Right ventricle myocardium superior (tissue), 1 donor: ENCODE measurements at regions not wholly inside any gene's neighbourhood (a gene's known extent, or its start where the extent isn't known, plus 50 kb on each side); places are given as distances from the start of the nearest gene placed in this dataset.

ENCODE experiments used
- ATAC-seq: fragments of 200-7000 bp; cut with Tn5 transposase; one replicate; pipeline ENCODE4 v1.9.1; 2020; ENCODE audit warnings: mild to moderate bottlenecking; ENCODE audit not compliant: poor library complexity
- DNase-seq: peaks from one replicate; pipeline ENCODE4 v3.0.0-alpha.2; 2020
- intact Hi-C: fragments of 100-400 bp; cut with DNase I; formaldehyde crosslinking; loops from one replicate; pipeline ENCODE4 v1.11.2; 2022
- donor health status: DM: no; HTN: yes; CAD: no; lungs with severe emphysema.

- ATAC-seq (no peak), DNase-seq (no peak)
- intact Hi-C loops, result no loop called here
Measured at GRCh38 chr3:30233913-30234646, 372.3 kb upstream of the TGFBR2 start.

- DNase-seq (no peak), ATAC-seq (no peak)
- intact Hi-C loops, result no loop called here
Measured at GRCh38 chr3:30236011-30236410, 370.4 kb upstream of the TGFBR2 start.

- no peak for DNase-seq
- ATAC-seq, result no peak
- intact Hi-C loops, result no loop called here
Measured at GRCh38 chr3:30241721-30242120, 364.7 kb upstream of the TGFBR2 start.

- no peak for ATAC-seq
- intact Hi-C loops, result no loop called here
Measured at GRCh38 chr3:30245858-30246622, 360.4 kb upstream of the TGFBR2 start.

GRCh38 chr3:30248423-30248822, 358.0 kb upstream of the TGFBR2 start:
- ATAC-seq (no peak), DNase-seq (no peak)
- intact Hi-C loops, result no loop called here

More at GRCh38 chr3:30245858-30246622, 360.4 kb upstream of the TGFBR2 start:
- DNase-seq, result no peak

GRCh38 chr3:30252474-30252873, 353.9 kb upstream of the TGFBR2 start:
- intact Hi-C loops, result no loop called here
- no peak for DNase-seq
- ATAC-seq, result no peak

GRCh38 chr3:30253832-30254231, 352.6 kb upstream of the TGFBR2 start:
- intact Hi-C loops, result no loop called here
- ATAC-seq (no peak), DNase-seq (no peak)

GRCh38 chr3:30256474-30256873, 349.9 kb upstream of the TGFBR2 start:
- no peak for ATAC-seq
- intact Hi-C loops, result no loop called here
- DNase-seq, result no peak

- DNase-seq (no peak), ATAC-seq (no peak)
- intact Hi-C loops, result no loop called here
Measured at GRCh38 chr3:30258426-30259392, 347.7 kb upstream of the TGFBR2 start.

- ATAC-seq (no peak), DNase-seq (no peak)
- intact Hi-C loops, result no loop called here
Measured at GRCh38 chr3:30259730-30260129, 346.7 kb upstream of the TGFBR2 start.

GRCh38 chr3:30260762-30261161, 345.6 kb upstream of the TGFBR2 start:
- no peak for DNase-seq
- intact Hi-C loops, result no loop called here

GRCh38 chr3:30263238-30263924, 343.0 kb upstream of the TGFBR2 start:
- DNase-seq, result no peak
- no peak for ATAC-seq
- intact Hi-C loops, result no loop called here

More at GRCh38 chr3:30260762-30261161, 345.6 kb upstream of the TGFBR2 start:
- ATAC-seq, result no peak

GRCh38 chr3:30263925-30264313, 342.5 kb upstream of the TGFBR2 start:
- intact Hi-C loops, result no loop called here
- ATAC-seq (no peak), DNase-seq (no peak)

- DNase-seq (no peak), ATAC-seq (no peak)
- intact Hi-C loops, result no loop called here
Measured at GRCh38 chr3:30266524-30266923, 339.9 kb upstream of the TGFBR2 start.

- ATAC-seq (no peak), DNase-seq (no peak)
- intact Hi-C loops, result no loop called here
Measured at GRCh38 chr3:30268288-30268687, 338.1 kb upstream of the TGFBR2 start.

GRCh38 chr3:30269751-30270445, 336.5 kb upstream of the TGFBR2 start:
- intact Hi-C loops, result no loop called here
- ATAC-seq (no peak), DNase-seq (no peak)

- intact Hi-C loops, result no loop called here
- ATAC-seq (no peak), DNase-seq (no peak)
Measured at GRCh38 chr3:30271781-30272180, 334.6 kb upstream of the TGFBR2 start.
